Kidney epithelial cell (primary cell): ENCODE measurements at regions not wholly inside any gene's neighbourhood (a gene's known extent, or its start where the extent isn't known, plus 50 kb on each side); places are given as distances from the start of the nearest gene placed in this dataset.
A peak's percentile ranks its signal among the peaks of the same experiment; 100 is the strongest.

Experiments
- DNase-seq: peaks from one replicate; pipeline ENCODE4 v3.0.0-alpha.2; 2010; ENCODE audit warnings: low read depth
- H3K27me3 ChIP-seq: 2 replicates; pipeline ENCODE4 v1.6.0; 2011; ENCODE audit warnings: low read length; ENCODE audit not compliant: control insufficient read depth, insufficient read depth
- H3K36me3 ChIP-seq: 2 replicates; pipeline ENCODE4 v1.5.1; 2011; ENCODE audit warnings: low read length; ENCODE audit not compliant: control insufficient read depth, insufficient read depth
- H3K4me3 ChIP-seq: 2 replicates; pipeline ENCODE4 v1.5.1; 2011; ENCODE audit warnings: low read depth, mild to moderate bottlenecking, control low read depth, low read length
- TF ChIP-seq, protein P1 (sequence below): IDR thresholded peaks from 2 replicates; pipeline ENCODE4 v1.5.1; 2011; ENCODE audit warnings: mild to moderate bottlenecking, moderate library complexity, low read length, control low read depth, inconsistent platforms; ENCODE audit not compliant: insufficient read depth, poor library complexity, severe bottlenecking

DNA sequence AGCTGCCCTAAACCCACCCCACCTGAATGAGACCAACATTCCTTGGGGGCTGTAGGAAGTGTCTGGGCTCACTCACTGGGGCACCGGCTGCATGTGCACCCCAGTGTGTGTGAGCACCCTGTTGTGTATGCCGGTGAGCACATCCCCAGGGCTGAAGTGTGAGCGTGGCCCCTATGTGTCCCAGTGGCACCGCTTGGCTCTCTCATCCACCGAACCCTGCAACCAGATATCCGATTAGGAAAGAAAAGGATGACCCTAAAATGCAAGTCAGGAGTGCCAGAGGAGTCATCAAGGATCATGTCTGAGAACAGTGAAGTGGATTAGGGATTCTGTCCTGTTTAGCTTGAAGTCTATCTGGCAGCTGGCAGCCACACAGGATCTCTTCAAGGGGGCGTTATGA, 84.0 kb upstream of the ALDH1L1 start:
- DNase-seq: no peak
- Histone ChIP-seq H3K36me3 (no peaks in the 10 kb centered on the region), H3K27me3 (peaks cover 2% of the 10 kb centered on the region), H3K4me3 (no peak overlapping the region)
- TF ChIP-seq, protein P1, sequence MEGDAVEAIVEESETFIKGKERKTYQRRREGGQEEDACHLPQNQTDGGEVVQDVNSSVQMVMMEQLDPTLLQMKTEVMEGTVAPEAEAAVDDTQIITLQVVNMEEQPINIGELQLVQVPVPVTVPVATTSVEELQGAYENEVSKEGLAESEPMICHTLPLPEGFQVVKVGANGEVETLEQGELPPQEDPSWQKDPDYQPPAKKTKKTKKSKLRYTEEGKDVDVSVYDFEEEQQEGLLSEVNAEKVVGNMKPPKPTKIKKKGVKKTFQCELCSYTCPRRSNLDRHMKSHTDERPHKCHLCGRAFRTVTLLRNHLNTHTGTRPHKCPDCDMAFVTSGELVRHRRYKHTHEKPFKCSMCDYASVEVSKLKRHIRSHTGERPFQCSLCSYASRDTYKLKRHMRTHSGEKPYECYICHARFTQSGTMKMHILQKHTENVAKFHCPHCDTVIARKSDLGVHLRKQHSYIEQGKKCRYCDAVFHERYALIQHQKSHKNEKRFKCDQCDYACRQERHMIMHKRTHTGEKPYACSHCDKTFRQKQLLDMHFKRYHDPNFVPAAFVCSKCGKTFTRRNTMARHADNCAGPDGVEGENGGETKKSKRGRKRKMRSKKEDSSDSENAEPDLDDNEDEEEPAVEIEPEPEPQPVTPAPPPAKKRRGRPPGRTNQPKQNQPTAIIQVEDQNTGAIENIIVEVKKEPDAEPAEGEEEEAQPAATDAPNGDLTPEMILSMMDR: no peak

DNA sequence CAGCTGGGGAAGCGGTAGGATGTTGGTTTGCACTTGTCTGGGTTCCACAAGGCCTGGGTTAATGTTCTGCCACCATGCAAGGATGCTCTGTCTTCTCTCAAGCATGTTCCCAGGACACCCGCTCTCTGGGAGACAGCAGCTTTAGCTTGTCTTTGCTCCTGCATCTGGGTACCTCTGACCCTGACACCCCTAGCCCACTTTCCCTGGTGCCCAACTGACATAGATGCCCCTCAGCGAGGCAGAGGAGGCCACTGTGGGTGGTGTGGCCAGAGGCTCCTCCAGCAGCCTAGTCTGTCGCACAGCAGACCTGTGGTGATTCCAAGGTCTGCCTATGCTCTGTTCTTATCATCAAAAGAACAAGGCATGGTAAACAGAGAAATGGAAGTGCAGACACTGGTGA, 83.6 kb upstream of the ALDH1L1 start:
- Histone ChIP-seq H3K27me3 (peaks cover 2% of the 10 kb centered on the region), H3K4me3 (no peak overlapping the region), H3K36me3 (no peaks in the 10 kb centered on the region)
- TF ChIP-seq, protein P1: no peak
- DNase-seq: no peak

DNA sequence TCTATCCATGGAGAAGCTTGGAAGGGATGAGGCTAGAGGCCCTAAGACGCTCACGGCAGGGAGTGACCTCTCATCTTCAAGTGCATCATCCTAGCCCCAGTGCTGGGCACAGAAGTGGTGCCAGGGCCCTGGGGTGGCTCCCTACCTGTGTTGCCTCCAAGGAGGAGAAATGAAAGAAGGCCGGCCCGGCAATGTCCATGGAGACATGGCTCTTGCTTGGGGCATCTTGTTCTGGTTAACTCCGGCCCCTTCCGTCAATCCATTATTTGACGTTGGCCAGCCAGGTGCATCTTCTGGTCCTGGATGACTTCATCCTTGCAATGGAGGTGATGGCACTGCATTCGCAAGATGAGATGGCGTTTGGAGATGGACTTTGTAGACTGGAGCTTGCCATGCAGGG, 83.2 kb upstream of the ALDH1L1 start:
- Histone ChIP-seq H3K36me3 (no peaks in the 10 kb centered on the region), H3K4me3 (no peak overlapping the region), H3K27me3 (peaks cover 2% of the 10 kb centered on the region)
- TF ChIP-seq, protein P1: no peak
- no peak for DNase-seq

DNA sequence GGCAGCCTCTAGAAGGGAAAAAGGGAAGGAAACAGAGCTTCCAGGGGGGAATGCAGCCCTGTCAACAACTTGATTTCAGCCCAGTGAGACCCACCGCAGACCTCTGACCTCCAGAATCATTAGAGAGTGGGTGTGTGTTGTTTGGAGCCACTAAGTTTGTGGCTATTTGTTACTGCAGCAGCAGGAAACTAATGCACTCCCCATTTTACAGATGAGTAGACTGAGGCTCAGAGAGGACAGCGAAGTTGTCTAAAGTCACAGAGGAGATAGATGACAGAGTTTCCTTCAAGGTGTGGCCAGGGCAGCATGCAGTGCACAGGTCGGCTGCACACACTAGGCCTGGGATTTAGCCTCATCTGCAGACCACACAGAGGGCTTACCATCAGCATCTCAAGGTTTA, 81.8 kb upstream of the ALDH1L1 start:
- Histone ChIP-seq H3K27me3 (peaks cover 2% of the 10 kb centered on the region), H3K36me3 (no peaks in the 10 kb centered on the region), H3K4me3 (no peak overlapping the region)
- DNase-seq: no peak
- TF ChIP-seq, protein P1: no peak

DNA sequence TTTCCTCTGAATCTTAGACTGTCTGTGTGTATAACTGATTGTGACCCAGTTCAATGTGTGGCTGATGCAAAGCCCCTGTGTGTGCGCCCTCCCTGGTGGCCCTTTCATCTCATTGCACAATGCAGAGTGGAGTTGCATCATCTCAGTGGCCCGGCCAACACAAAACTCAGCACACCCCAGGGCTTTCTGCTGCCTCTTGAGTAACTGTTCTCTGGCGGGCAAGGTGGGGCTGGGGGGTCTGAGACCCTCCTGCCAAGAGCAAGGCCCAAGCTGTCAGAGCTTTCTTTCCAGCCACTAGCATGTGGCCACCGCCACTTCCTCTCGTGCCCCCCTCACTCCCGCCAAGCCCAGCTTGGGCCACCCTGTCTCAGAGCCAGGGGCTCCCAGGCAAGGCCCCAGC, 80.7 kb upstream of the ALDH1L1 start:
- no peak for DNase-seq
- H3K36me3 ChIP-seq: no peaks in the 10 kb centered on the region
- TF ChIP-seq, protein P1: peak; percentile 8
- H3K4me3 ChIP-seq: no peak overlapping the region
- peaks cover 5% of the 10 kb centered on the region for H3K27me3 ChIP-seq
